IPS-NIHi7 (cell line): ENCODE measurements at regions not wholly inside any gene's neighbourhood (a gene's known extent, or its start where the extent isn't known, plus 50 kb on each side); places are given as distances from the start of the nearest gene placed in this dataset.
A peak's percentile ranks its signal among the peaks of the same experiment; 100 is the strongest.

ENCODE experiments used
- DNase-seq: peaks from one replicate; pipeline ENCODE4 v3.0.0; 2012; ENCODE audit warnings: mixed read lengths; ENCODE audit errors: extremely low spot score

DNA sequence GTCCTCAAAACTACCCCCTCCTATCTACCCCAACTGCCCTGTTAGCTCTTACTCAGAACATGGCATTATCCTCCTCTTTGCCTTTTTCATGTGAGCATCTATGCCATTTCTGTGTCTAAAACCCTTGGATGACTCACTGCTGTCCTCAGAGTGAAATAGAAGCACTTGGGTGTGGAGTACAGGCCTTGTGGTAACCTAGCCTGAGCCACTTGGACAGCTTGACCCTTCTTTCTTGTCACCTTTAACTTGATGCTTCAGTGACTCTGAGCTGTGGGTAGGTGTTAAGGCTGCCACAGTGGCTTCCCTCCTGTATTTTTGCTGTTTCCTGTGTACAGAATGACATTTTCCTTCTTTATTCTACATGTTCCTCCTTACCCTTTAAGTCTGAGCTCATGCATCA, 391.4 kb downstream of the SH3GL2 start:
- no peak for DNase-seq

- no peak for DNase-seq
These were observed 399.9 kb downstream of the SH3GL2 start for GRCh38 chr9:17978773-17979172.

- DNase-seq, result no peak
These were observed 407.7 kb downstream of the SH3GL2 start for GRCh38 chr9:17986595-17986994.

GRCh38 chr9:17987189-17987588, 408.3 kb downstream of the SH3GL2 start:
- DNase-seq, result no peak

GRCh38 chr9:17988489-17988888, 409.6 kb downstream of the SH3GL2 start:
- DNase-seq, result no peak

GRCh38 chr9:17990602-17991001, 411.7 kb downstream of the SH3GL2 start:
- no peak for DNase-seq

DNA sequence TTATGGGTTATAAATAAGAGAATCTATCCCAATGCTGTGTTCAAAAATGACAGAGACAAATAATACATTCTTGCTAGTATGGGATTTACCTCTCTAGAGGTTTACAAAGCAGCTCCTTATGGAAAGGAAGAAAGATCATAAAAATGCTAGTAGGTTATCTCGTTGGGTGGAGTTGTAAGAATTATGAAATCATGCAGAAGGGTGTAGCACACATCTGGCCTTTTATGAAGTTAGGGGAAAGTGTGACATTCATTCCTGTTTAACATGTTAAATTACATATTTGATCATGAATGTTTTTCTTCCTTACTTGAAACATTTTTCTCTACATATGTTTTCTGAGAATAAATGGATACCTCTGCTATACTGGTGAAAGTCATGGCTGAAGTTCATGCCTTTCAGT, 414.2 kb downstream of the SH3GL2 start:
- DNase-seq, result no peak

DNA sequence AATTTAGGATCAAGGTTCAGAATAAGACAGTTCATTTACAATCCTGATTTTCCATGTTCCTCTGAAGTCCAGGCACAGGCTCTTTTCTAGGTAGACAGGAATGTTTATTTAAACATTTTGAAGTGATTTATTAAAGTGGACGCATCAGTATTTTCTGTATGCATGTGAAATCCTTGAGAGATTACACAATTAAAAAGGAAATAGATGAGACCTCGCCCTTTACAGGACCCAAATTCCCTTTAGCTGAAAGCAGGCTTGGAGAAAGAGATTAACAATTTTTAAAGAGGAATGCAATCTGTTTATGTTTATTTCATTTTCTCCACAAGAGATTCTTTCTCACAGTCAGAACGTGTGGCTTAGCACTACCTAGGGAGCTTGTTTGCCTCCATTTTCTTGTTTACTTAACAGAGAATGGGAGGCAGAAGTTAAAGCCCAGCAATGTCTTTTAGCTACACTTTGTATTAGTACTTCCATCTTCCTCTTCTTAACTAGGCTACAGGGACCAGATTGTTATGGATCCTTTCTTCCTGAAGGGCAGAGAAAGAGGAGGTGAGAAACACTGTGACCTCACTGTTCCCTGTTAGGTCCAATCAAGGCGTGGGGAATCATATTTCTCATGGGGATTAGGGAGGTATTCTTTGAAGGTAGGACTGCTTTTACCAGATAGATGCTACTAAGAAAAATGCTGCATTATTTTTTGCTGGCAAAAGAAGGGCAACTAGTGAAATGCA, 416.0 kb downstream of the SH3GL2 start:
- DNase-seq, result peak; percentile 19

GRCh38 chr9:17996728-17997127, 417.9 kb downstream of the SH3GL2 start:
- no peak for DNase-seq

GRCh38 chr9:18002718-18003438, 424.0 kb downstream of the SH3GL2 start:
- no peak for DNase-seq

GRCh38 chr9:18006591-18006990, 427.7 kb downstream of the SH3GL2 start:
- no peak for DNase-seq

DNA sequence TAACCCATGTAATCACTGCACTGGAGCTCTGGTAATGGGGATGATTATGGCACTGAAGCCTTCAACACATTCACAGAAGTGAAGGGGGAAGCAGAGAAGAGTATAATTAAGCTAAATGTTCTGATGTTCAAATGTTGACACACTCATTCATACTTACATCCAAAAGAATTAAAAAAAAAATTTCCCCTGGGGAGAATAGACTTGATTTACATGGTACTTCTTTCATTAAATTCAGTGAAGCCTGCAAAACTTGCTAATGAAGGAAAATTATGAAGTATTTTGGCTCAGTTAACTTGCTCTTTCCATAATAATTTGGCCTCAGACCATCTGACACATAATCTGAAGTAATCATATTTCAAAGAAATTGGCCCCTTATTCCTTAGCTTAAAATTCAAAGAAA, 428.8 kb downstream of the SH3GL2 start:
- DNase-seq, result no peak

GRCh38 chr9:18009902-18010301, 431.0 kb downstream of the SH3GL2 start:
- no peak for DNase-seq

DNA sequence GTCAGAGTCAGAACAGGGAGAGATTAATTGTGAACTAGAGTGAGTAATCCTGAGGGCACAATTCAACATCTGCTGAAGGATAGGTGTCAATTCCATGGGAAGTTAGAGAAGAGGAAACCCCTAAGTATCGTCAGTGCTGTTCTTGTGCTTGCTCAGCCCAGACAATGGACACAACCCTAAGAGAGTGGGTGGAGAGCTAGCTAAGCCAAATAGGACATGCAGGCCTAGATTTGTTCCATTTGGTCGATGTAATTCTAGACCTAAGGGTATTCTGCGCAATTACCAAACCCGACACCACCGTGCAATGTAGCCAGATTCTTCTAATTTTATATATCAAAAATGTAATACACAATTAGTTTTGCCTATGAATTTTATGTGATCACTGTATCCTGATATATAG, 431.6 kb downstream of the SH3GL2 start:
- no peak for DNase-seq

DNA sequence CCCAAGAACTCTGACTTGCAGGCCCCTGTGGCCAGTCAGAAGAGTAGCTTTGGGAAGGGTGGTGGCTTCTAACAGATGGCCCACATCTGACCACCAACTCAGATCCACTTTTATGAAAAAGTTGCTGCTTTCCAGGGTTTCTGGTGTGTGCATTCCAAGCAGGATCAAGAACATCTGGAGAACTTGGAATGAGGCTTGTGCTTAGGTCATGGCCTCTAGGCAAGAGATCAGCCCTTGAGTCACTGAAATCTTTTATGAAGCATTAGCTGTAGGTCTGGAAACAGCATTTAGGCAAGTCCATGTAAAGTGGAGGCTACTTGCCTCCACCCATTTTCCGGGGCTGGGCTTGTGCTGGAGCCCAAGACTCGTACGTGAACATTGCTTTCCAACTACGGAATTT, 433.3 kb downstream of the SH3GL2 start:
- DNase-seq, result no peak

DNA sequence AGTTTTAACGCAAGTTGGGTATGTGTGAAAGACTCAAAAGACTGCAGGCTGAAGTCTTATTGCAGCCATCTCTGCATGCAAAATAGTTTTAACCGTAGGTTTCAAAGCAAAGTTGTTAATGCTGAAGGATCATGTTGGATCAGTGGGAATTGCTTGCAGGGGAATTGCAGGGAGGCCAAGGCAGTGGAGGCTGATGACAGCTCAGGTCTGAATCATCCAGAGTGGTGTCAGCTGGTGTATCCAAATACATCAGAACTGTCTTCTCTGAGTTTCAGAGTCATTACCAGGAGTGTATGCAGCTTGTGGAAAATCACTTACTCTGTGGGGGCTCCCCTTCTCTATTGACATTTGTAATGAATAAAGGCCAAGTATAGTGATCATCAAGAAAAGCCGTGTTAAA, 435.7 kb downstream of the SH3GL2 start:
- no peak for DNase-seq

- no peak for DNase-seq
These were observed 436.2 kb downstream of the SH3GL2 start for GRCh38 chr9:18015116-18015515.

- no peak for DNase-seq
These were observed 438.3 kb downstream of the SH3GL2 start for GRCh38 chr9:18017136-18017535.

- DNase-seq, result no peak
These were observed 439.4 kb downstream of the SH3GL2 start for GRCh38 chr9:18018221-18018620.

DNA sequence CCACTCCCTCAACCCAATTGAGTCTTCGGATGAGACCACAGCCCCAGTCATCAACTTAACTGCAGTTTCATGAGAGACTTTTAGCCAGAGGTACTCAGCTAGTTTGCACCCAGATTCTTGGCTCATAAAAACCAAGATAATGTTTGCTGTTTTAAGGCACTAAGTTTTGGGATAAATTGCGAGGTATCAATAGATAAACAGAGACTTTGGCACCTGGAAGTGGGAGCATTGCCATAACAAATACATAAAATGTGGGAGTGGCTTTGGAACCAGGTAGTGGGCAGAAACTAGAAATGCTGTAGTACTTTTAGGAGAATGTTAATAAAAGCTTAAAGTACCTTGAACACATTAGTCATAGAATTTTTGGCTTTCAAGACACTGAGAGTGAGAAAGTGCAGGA, 439.8 kb downstream of the SH3GL2 start:
- no peak for DNase-seq

DNA sequence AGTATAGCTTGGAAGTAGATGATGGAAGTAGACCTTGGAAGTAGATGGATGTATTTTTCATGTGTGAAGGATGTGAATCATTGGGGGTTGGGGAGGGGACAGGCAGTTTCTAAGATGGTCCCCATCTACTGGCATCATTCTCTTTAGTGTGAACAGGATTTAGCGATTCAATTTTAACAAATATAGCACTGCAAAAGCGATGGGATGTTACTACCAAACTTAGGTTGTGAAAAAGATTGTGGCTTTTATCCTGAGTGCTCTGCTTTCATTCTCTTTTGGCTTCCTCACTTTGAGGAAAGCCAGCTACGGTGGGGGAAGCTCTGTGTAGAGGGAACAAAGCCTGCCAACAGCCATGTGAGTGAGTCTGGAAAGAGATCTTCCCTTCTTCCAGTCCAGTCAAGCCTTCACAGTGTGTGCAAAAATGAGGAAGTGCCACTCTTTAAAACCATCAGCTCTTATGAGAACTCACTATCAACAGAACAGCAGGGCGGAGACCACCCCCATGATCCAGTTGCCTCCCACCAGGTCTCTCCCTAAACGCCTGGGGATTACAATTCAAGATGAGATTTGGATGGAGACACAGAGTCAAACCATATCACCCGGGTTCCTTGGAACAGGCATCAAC, 441.4 kb downstream of the SH3GL2 start:
- DNase-seq, result no peak

- DNase-seq, result no peak
These were observed 443.8 kb downstream of the SH3GL2 start for GRCh38 chr9:18022642-18023041.

DNA sequence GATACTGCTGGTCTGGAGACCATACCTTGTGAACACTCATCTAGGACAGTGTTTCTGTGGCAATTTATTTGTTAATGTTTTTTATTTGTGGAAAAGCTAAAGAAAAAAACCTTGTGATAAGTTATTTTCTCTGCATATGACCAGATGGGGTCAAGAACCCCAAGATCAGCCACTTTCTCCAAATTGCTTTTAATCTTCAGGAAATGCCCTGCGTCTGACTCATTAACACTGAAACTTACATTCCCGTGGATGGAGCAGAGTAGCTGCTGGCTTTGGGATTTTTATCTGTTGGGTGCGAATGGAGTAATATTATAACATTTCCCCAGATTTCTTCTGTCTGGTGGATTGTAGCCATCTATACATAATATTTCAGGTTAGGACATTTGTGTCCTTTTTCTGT, 444.5 kb downstream of the SH3GL2 start:
- DNase-seq, result no peak
